Transverse colon (tissue), 4 donors: ENCODE measurements at regions not wholly inside any gene's neighbourhood (a gene's known extent, or its start where the extent isn't known, plus 50 kb on each side); places are given as distances from the start of the nearest gene placed in this dataset.

Experiments used
- CTCF ChIP-seq, 5 experiments: fragments of 200-600 bp in 3 of 5; fragments of 450-650 bp in 2 of 5; sonication (generic) in 3 of 5; IDR thresholded peaks; 1 replicate in 2 of 5; 2 replicates in 3 of 5; pipeline ENCODE4 v1.5.1; 2016 to 2017; ENCODE audit warnings: antibody characterized with exemption in 5 of 5, inconsistent platforms in 3 of 5, mild to moderate bottlenecking in 2 of 5, moderate library complexity in 1 of 5
- EP300 ChIP-seq: sonication (generic); formaldehyde crosslinking; IDR thresholded peaks from one replicate; pipeline ENCODE4 v1.6.1; 2017; ENCODE audit warnings: antibody characterized with exemption, low read depth
- POLR2A ChIP-seq: fragments of 450-650 bp; IDR thresholded peaks from one replicate; pipeline ENCODE4 v1.6.1; 2016; ENCODE audit warnings: antibody characterized with exemption, mild to moderate bottlenecking, moderate library complexity
- POLR2AphosphoS5 ChIP-seq, 3 donors: sonication (generic); formaldehyde crosslinking; IDR thresholded peaks; one replicate each; pipeline ENCODE4 v1.6.1; 2016; ENCODE audit warnings: antibody characterized with exemption in 3 of 3

GRCh38 chr6:91611190-91611589 lies 1024.3 kb upstream of the MAP3K7 start:
- TF ChIP-seq POLR2A (no peak), EP300 (no peak), POLR2AphosphoS5 (IDR thresholded peaks at IDR 0.05) (no peak), CTCF (IDR thresholded peaks at IDR 0.05) (no peak)
